GM21786 (cell line): ENCODE measurements at regions not wholly inside any gene's neighbourhood (a gene's known extent, or its start where the extent isn't known, plus 50 kb on each side); places are given as distances from the start of the nearest gene placed in this dataset.
"Not testable (repeated sequence)": the region's sequence is repeated elsewhere in the genome, so short reads cannot be mapped to it uniquely, and the experiment has no call there.

Experiments used
- ATAC-seq: cut with Tn5 transposase; IDR thresholded peaks from one replicate; pipeline ENCODE4 v1.9.1; 2021; ENCODE audit not compliant: unreplicated experiment

- no peak for ATAC-seq
These were observed 159.8 kb upstream of the JADE1 start for GRCh38 chr4:128649575-128650205.

- ATAC-seq: no peak
These were observed 160.3 kb upstream of the JADE1 start for GRCh38 chr4:128649161-128649560.

- ATAC-seq: no peak
These were observed 161.5 kb upstream of the JADE1 start for GRCh38 chr4:128648021-128648420.

GRCh38 chr4:128646893-128647292 is 162.6 kb upstream of the JADE1 start:
- ATAC-seq: peak; percentile 58

- not testable (repeated sequence) for ATAC-seq
These were observed 164.5 kb upstream of the JADE1 start for GRCh38 chr4:128644693-128645654.

GRCh38 chr4:128644107-128644506 is 165.4 kb upstream of the JADE1 start:
- not testable (repeated sequence) for ATAC-seq

- ATAC-seq: not testable (repeated sequence)
These were observed 167.9 kb upstream of the JADE1 start for GRCh38 chr4:128641566-128641965.

GRCh38 chr4:128639541-128640270 is 169.8 kb upstream of the JADE1 start:
- ATAC-seq: no peak

- ATAC-seq: no peak
These were observed 172.6 kb upstream of the JADE1 start for GRCh38 chr4:128636906-128637305.

- no peak for ATAC-seq
These were observed 173.4 kb upstream of the JADE1 start for GRCh38 chr4:128635955-128636560.

- no peak for ATAC-seq
These were observed 174.2 kb upstream of the JADE1 start for GRCh38 chr4:128635141-128635954.

GRCh38 chr4:128633067-128633466 is 176.4 kb upstream of the JADE1 start:
- ATAC-seq: peak; percentile 72

GRCh38 chr4:128630871-128631270 is 178.6 kb upstream of the JADE1 start:
- no peak for ATAC-seq

GRCh38 chr4:128623508-128624215 is 185.8 kb upstream of the JADE1 start:
- ATAC-seq: no peak

GRCh38 chr4:128620279-128620965 is 189.1 kb upstream of the JADE1 start:
- ATAC-seq: not testable (repeated sequence)

GRCh38 chr4:128615197-128615596 is 194.3 kb upstream of the JADE1 start:
- no peak for ATAC-seq

- ATAC-seq: no peak
These were observed 201.5 kb upstream of the JADE1 start for GRCh38 chr4:128608006-128608405.

- ATAC-seq: no peak
These were observed 203.3 kb upstream of the JADE1 start for GRCh38 chr4:128606173-128606572.

GRCh38 chr4:128604840-128605239 is 204.7 kb upstream of the JADE1 start:
- ATAC-seq: no peak
